GM12878 (cell line): ENCODE measurements at regions not wholly inside any gene's neighbourhood (a gene's known extent, or its start where the extent isn't known, plus 50 kb on each side); places are given as distances from the start of the nearest gene placed in this dataset.

ENCODE experiments used
- ATAC-seq: fragments of 200-7000 bp; cut with Tn5 transposase; 3 replicates; pipeline ENCODE4 v1.9.1; 2020; ENCODE audit warnings: mild to moderate bottlenecking, moderate library complexity
- BruUV-seq: library from RNA; stranded (reverse); fragments of 400-500 nt; replicated peaks from 2 replicates; lab custom pipeline; 2021; lab: Mats Ljungman, UMichigan
- CTCF ChIA-PET: fragments of 300-600 bp; sonication (Branson Sonifier 250); formaldehyde crosslinking; extraction: SDS; loops from one replicate; lab custom pipeline; 2021; ENCODE audit warnings: inconsistent platforms; lab: Yijun Ruan, JAX
- POLR2A ChIA-PET: fragments of 350-600 bp; formaldehyde crosslinking; extraction: SDS; loops from one replicate; lab custom pipeline; 2021; ENCODE audit warnings: inconsistent platforms; lab: Charles Lee
- RAD21 ChIA-PET: fragments of 300-600 bp; sonication (Branson Sonifier 250); formaldehyde crosslinking; loops from one replicate; lab custom pipeline; 2023; ENCODE audit warnings: antibody characterized with exemption; ENCODE audit not compliant: unreplicated experiment; lab: Charles Lee
- SMC1A ChIA-PET: fragments of 300-600 bp; sonication (Branson Sonifier 250); formaldehyde crosslinking; loops from one replicate; lab custom pipeline; 2023; ENCODE audit not compliant: unreplicated experiment, uncharacterized antibody; lab: Charles Lee
- DNase-seq: peaks from one replicate; pipeline ENCODE4 v3.0.0-alpha.2; 2011; ENCODE audit warnings: low read depth, low spot score
- FAIRE-seq: peaks from 3 replicates; lab custom pipeline; 2011; peaks lifted over from hg19 to GRCh38; lab: Jason Lieb, UNC
- H2AFZ ChIP-seq: 2 replicates; pipeline ENCODE4 v1.6.0; 2011; ENCODE audit warnings: low read depth, low read length, control low read depth; ENCODE audit not compliant: control insufficient read depth
- H3K27ac ChIP-seq: 2 replicates; pipeline ENCODE4 v1.5.1; 2011; ENCODE audit warnings: control low read depth; ENCODE audit not compliant: control insufficient read depth, insufficient read depth
- H3K27me3 ChIP-seq, 2 experiments: replicated peaks in 1 of 2; 2 replicates each; pipeline versions ENCODE4 v1.6.0 to v1.6.1; 2011; ENCODE audit warnings: low read length in 1 of 2; ENCODE audit not compliant: control insufficient read depth in 2 of 2, insufficient read depth in 2 of 2
- H3K36me3 ChIP-seq, 2 experiments: 2 replicates each; pipeline ENCODE4 v1.5.1; 2011; ENCODE audit warnings: low read length in 1 of 2; ENCODE audit not compliant: control insufficient read depth in 2 of 2, insufficient read depth in 2 of 2
- H3K4me1 ChIP-seq: 2 replicates; pipeline ENCODE4 v1.6.1; 2011; ENCODE audit warnings: mild to moderate bottlenecking, low read length, moderate library complexity, mixed read lengths; ENCODE audit not compliant: control insufficient read depth, insufficient read depth
- H3K4me2 ChIP-seq: 2 replicates; pipeline ENCODE4 v1.6.0; 2011; ENCODE audit warnings: control low read depth; ENCODE audit not compliant: control insufficient read depth, insufficient read depth
- H3K4me3 ChIP-seq: fragments of 200-600 bp; sonication (generic); 2 replicates; pipeline ENCODE4 v1.5.1; 2016
- H3K79me2 ChIP-seq: 2 replicates; pipeline ENCODE4 v1.6.0; 2011; ENCODE audit warnings: low read length; ENCODE audit not compliant: control insufficient read depth, insufficient read depth
- H3K9ac ChIP-seq: 2 replicates; pipeline ENCODE4 v1.8.0; 2011; ENCODE audit warnings: low read length, control low read depth, mixed read lengths; ENCODE audit not compliant: control insufficient read depth, insufficient read depth
- H3K9me3 ChIP-seq: replicated peaks from 3 replicates; pipeline ENCODE4 v1.5.1; 2011; ENCODE audit warnings: mild to moderate bottlenecking, low read length; ENCODE audit not compliant: control insufficient read depth, insufficient read depth
- H4K20me1 ChIP-seq: 2 replicates; pipeline ENCODE4 v1.6.0; 2011; ENCODE audit not compliant: control insufficient read depth, insufficient read depth
- CBFB ChIP-seq: IDR thresholded peaks from 2 replicates; pipeline ENCODE4 v1.6.1; 2016; ENCODE audit warnings: antibody characterized with exemption, low read depth
- ETV6 ChIP-seq, 2 experiments: fragments of 450-650 bp in 1 of 2; IDR thresholded peaks in 1 of 2; conservative IDR thresholded peaks in 1 of 2; 2 replicates each; pipeline ENCODE4 v1.6.1; 2014; ENCODE audit warnings: antibody characterized with exemption in 1 of 2, borderline replicate concordance in 1 of 2, low read depth in 1 of 2, mild to moderate bottlenecking in 1 of 2, moderate library complexity in 1 of 2
- IKZF1 ChIP-seq: fragments of 450-650 bp; conservative IDR thresholded peaks from 2 replicates; pipeline ENCODE4 v1.6.1; 2017; ENCODE audit warnings: antibody characterized with exemption, mild to moderate bottlenecking
- JUNB ChIP-seq: IDR thresholded peaks from 2 replicates; pipeline ENCODE4 v1.6.1; 2016; ENCODE audit warnings: antibody characterized with exemption, mild to moderate bottlenecking
- MEF2A ChIP-seq: IDR thresholded peaks from 2 replicates; pipeline ENCODE4 v1.6.1; 2011; ENCODE audit warnings: low read depth, mild to moderate bottlenecking, low read length, moderate library complexity; ENCODE audit not compliant: insufficient read depth
- PAX8 ChIP-seq: fragments of 450-650 bp; IDR thresholded peaks from 2 replicates; pipeline ENCODE4 v1.6.1; 2017; ENCODE audit warnings: mild to moderate bottlenecking, moderate library complexity
- POLR2AphosphoS2 ChIP-seq: IDR thresholded peaks from 2 replicates; pipeline ENCODE4 v1.6.1; 2011; ENCODE audit warnings: low read depth, mild to moderate bottlenecking, low read length, improper control_type of control experiment, moderate library complexity
- SIN3A ChIP-seq: IDR thresholded peaks from 2 replicates; pipeline ENCODE4 v1.6.1; 2012; ENCODE audit warnings: low read depth, low read length, improper control_type of control experiment
- SMAD5 ChIP-seq: IDR thresholded peaks from 2 replicates; pipeline ENCODE4 v1.6.1; 2016; ENCODE audit warnings: antibody characterized with exemption, low read depth
- SPI1 ChIP-seq: IDR thresholded peaks from 2 replicates; pipeline ENCODE4 v1.6.1; 2011; ENCODE audit warnings: low read depth, mild to moderate bottlenecking, low read length, moderate library complexity, borderline replicate concordance; ENCODE audit not compliant: insufficient read depth
- YBX1 ChIP-seq: fragments of 450-650 bp; IDR thresholded peaks from 2 replicates; pipeline ENCODE4 v1.6.1; 2016; ENCODE audit warnings: antibody characterized with exemption
- ZZZ3 ChIP-seq: IDR thresholded peaks from 2 replicates; pipeline ENCODE4 v1.6.1; 2011; ENCODE audit warnings: low read depth; ENCODE audit not compliant: control insufficient read depth, insufficient read length
- WGBS: methylation state at CpG from one replicate; pipeline ENCODE4 v1.1.6; 2016; ENCODE audit warnings: low lambda C conversion rate; ENCODE audit not compliant: insufficient replicate concordance, insufficient coverage; ENCODE audit errors: missing lambda C conversion rate; 5-methylcytosine and 5-hydroxymethylcytosine counted together
- in situ Hi-C: fragments of 300-500 bp; cut with MboI; formaldehyde crosslinking; loops from 9 replicates; pipeline ENCODE4 v1.14.3; 2018; ENCODE audit warnings: mixed read lengths
- intact Hi-C: fragments of 100-400 bp; cut with micrococcal nuclease; formaldehyde crosslinking; loops from one replicate; pipeline ENCODE4 v1.14.2; 2022; ENCODE audit not compliant: unreplicated experiment
- TF ChIP-seq, protein P1 (sequence below): IDR thresholded peaks from 2 replicates; pipeline ENCODE4 v1.6.1; 2012; ENCODE audit warnings: low read depth, low read length, improper control_type of control experiment
- TF ChIP-seq, protein P2 (sequence below): fragments of 450-650 bp; IDR thresholded peaks from 2 replicates; pipeline ENCODE4 v1.6.1; 2016; ENCODE audit warnings: mild to moderate bottlenecking
- TF ChIP-seq, protein P3 (sequence below): IDR thresholded peaks from 2 replicates; pipeline ENCODE4 v1.6.1; 2011; ENCODE audit warnings: borderline replicate concordance, low read depth, mild to moderate bottlenecking, moderate library complexity, mixed read lengths, low read length; ENCODE audit not compliant: insufficient read depth; ENCODE audit errors: extremely low read length

DNA sequence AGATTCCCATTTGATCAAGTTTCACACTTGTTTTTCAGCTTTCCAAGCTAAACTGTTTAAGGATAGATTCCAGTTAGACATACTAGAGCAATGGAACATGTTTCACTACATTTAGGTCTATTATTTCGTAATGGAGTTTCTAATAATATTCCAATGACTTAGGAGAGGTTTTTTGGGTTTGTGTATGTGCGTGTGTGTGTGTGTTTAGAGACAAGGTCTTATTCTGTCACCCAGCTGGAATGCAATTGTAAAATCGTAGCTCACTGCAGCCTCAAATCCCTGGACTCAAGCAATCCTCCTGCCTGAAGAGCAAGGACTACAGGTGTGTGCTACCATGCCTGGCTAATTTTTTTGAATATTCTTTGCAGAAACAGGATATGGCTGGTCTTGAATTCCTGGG lies 426.3 kb downstream of the ZFHX3 start:
- WGBS: 58% methylated on average over 3 of the region's 3 CpGs
- RAD21 ChIA-PET: interaction anchor here (1.1 kb wide), 1 partner anchor 12 kb away, joined by 3 read pairs; no protein-coding TSS in a partner anchor
- Histone ChIP-seq H3K4me1 (no peaks in the 10 kb centered on the region), H3K9me3 (no peaks in the 10 kb centered on the region), H3K27ac (no peak overlapping the region), H2AFZ (no peak overlapping the region), H3K79me2 (no peaks in the 10 kb centered on the region; the same call in 1 of the 2 replicates), H3K4me3 (no peak overlapping the region), H3K36me3 (no peaks in the 10 kb centered on the region), H3K4me2 (no peak overlapping the region), H4K20me1 (no peaks in the 10 kb centered on the region), H3K9ac (no peak overlapping the region), H3K27me3 (no peaks in the 10 kb centered on the region)
- BruUV-seq: no TSS peak
- intact Hi-C loops: no loop called here
- DNase-seq (no peak), FAIRE-seq (no peak), ATAC-seq (no peak)
- POLR2A ChIA-PET: interaction anchor here (0.6 to 1.5 kb wide), 2 partner anchors 8 to 12 kb away, joined by 3 to 4 read pairs; no protein-coding TSS in a partner anchor
- in situ Hi-C loops: no loop called here
- no peak for TF ChIP-seq JUNB
- TF ChIP-seq IKZF1: no peak
- TF ChIP-seq PAX8: no peak
- TF ChIP-seq, protein P1, sequence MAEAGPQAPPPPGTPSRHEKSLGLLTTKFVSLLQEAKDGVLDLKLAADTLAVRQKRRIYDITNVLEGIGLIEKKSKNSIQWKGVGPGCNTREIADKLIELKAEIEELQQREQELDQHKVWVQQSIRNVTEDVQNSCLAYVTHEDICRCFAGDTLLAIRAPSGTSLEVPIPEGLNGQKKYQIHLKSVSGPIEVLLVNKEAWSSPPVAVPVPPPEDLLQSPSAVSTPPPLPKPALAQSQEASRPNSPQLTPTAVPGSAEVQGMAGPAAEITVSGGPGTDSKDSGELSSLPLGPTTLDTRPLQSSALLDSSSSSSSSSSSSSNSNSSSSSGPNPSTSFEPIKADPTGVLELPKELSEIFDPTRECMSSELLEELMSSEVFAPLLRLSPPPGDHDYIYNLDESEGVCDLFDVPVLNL: no peak
- TF ChIP-seq POLR2AphosphoS2: no peak
- TF ChIP-seq SMAD5: no peak
- no peak for TF ChIP-seq SIN3A
- TF ChIP-seq, protein P2, sequence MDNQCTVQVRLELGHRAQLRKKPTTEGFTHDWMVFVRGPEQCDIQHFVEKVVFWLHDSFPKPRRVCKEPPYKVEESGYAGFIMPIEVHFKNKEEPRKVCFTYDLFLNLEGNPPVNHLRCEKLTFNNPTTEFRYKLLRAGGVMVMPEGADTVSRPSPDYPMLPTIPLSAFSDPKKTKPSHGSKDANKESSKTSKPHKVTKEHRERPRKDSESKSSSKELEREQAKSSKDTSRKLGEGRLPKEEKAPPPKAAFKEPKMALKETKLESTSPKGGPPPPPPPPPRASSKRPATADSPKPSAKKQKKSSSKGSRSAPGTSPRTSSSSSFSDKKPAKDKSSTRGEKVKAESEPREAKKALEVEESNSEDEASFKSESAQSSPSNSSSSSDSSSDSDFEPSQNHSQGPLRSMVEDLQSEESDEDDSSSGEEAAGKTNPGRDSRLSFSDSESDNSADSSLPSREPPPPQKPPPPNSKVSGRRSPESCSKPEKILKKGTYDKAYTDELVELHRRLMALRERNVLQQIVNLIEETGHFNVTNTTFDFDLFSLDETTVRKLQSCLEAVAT: no peak
- TF ChIP-seq ZZZ3: no peak
- TF ChIP-seq MEF2A: no peak
- no peak for TF ChIP-seq ETV6 (conservative IDR thresholded peaks at IDR 0.05 in 1 of 2, IDR thresholded peaks at IDR 0.05 in 1 of 2; ENCODE audit: borderline replicate concordance in 1 of 2, low read depth in 1 of 2)
- TF ChIP-seq, protein P3, sequence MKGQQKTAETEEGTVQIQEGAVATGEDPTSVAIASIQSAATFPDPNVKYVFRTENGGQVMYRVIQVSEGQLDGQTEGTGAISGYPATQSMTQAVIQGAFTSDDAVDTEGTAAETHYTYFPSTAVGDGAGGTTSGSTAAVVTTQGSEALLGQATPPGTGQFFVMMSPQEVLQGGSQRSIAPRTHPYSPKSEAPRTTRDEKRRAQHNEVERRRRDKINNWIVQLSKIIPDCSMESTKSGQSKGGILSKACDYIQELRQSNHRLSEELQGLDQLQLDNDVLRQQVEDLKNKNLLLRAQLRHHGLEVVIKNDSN: no peak
- TF ChIP-seq CBFB: no peak
- no peak for TF ChIP-seq YBX1
- no peak for TF ChIP-seq SPI1
- SMC1A ChIA-PET: interaction anchor here (1.1 to 1.3 kb wide), 3 partner anchors 12 to 33 kb away, joined by 3 read pairs; no protein-coding TSS in a partner anchor
- CTCF ChIA-PET: no interaction called here
